SK-N-SH treated with all-trans-retinoic acid at 6 μM for 48 hours (cell line): ENCODE measurements at regions not wholly inside any gene's neighbourhood (a gene's known extent, or its start where the extent isn't known, plus 50 kb on each side); places are given as distances from the start of the nearest gene placed in this dataset.

Experiments used
- ATAC-seq: fragments of 200-7000 bp; cut with Tn5 transposase; 3 replicates; pipeline ENCODE4 v1.9.1; 2020; ENCODE audit warnings: mild to moderate bottlenecking, moderate library complexity
- ARNTL ChIP-seq: fragments of 450-650 bp; formaldehyde crosslinking; IDR thresholded peaks from 2 replicates; pipeline ENCODE4 v1.5.0; 2020; ENCODE audit warnings: low read depth, mild to moderate bottlenecking, moderate library complexity, borderline replicate concordance
- BACH2 ChIP-seq: fragments of 250-450 bp; sonication (Bioruptor Pico); IDR thresholded peaks from 2 replicates; pipeline ENCODE4 v1.9.0; 2021; ENCODE audit warnings: mild to moderate bottlenecking, borderline replicate concordance
- CREB5 ChIP-seq: fragments of 250-450 bp; sonication (Bioruptor Pico); IDR thresholded peaks from 2 replicates; pipeline ENCODE4 v1.5.1; 2020; ENCODE audit warnings: low read depth, mild to moderate bottlenecking, moderate library complexity
- CSDC2 ChIP-seq: fragments of 250-450 bp; sonication (Bioruptor Pico); IDR thresholded peaks from 2 replicates; pipeline ENCODE4 v1.5.0; 2020; ENCODE audit warnings: mild to moderate bottlenecking, moderate library complexity
- CSRNP3 ChIP-seq: fragments of 250-450 bp; sonication (Bioruptor Pico); IDR thresholded peaks from 2 replicates; pipeline ENCODE4 v1.5.1; 2021; ENCODE audit warnings: mild to moderate bottlenecking, moderate library complexity
- GLIS3 ChIP-seq: fragments of 250-450 bp; sonication (Bioruptor Pico); IDR thresholded peaks from 2 replicates; pipeline ENCODE4 v1.5.0; 2020; ENCODE audit warnings: mild to moderate bottlenecking, moderate library complexity
- ISL1 ChIP-seq: fragments of 250-450 bp; sonication (Bioruptor Pico); IDR thresholded peaks from 2 replicates; pipeline ENCODE4 v2.1.2; 2022; ENCODE audit warnings: mild to moderate bottlenecking, moderate library complexity
- PPARA ChIP-seq: fragments of 250-450 bp; sonication (Bioruptor Pico); IDR thresholded peaks from 2 replicates; pipeline ENCODE4 v1.5.0; 2020; ENCODE audit warnings: mild to moderate bottlenecking, borderline replicate concordance
- RARB ChIP-seq: fragments of 250-450 bp; sonication (Bioruptor Pico); IDR thresholded peaks from 2 replicates; pipeline ENCODE4 v1.8.0; 2021; ENCODE audit warnings: mild to moderate bottlenecking, moderate library complexity
- SNAI2 ChIP-seq: fragments of 250-450 bp; sonication (Bioruptor Pico); IDR thresholded peaks from 2 replicates; pipeline ENCODE4 v1.5.0; 2020; ENCODE audit warnings: mild to moderate bottlenecking, moderate library complexity
- TCF4 ChIP-seq: fragments of 250-450 bp; sonication (Bioruptor Pico); IDR thresholded peaks from 2 replicates; pipeline ENCODE4 v1.8.0; 2021; ENCODE audit warnings: mild to moderate bottlenecking, moderate library complexity, borderline replicate concordance
- TOX ChIP-seq: fragments of 250-450 bp; sonication (Bioruptor Pico); IDR thresholded peaks from 2 replicates; pipeline ENCODE4 v1.8.0; 2021; ENCODE audit warnings: mild to moderate bottlenecking, moderate library complexity, borderline replicate concordance
- TSHZ2 ChIP-seq: fragments of 250-450 bp; sonication (Bioruptor Pico); IDR thresholded peaks from 2 replicates; pipeline ENCODE4 v1.5.0; 2020; ENCODE audit warnings: mild to moderate bottlenecking, moderate library complexity
- ZFP3 ChIP-seq: fragments of 250-450 bp; sonication (Bioruptor Pico); IDR thresholded peaks from 2 replicates; pipeline ENCODE4 v1.5.0; 2020; ENCODE audit warnings: mild to moderate bottlenecking, moderate library complexity
- ZFP30 ChIP-seq: fragments of 450-650 bp; formaldehyde crosslinking; IDR thresholded peaks from 2 replicates; pipeline ENCODE4 v1.5.0; 2022; ENCODE audit warnings: mild to moderate bottlenecking, moderate library complexity
- ZNF565 ChIP-seq: fragments of 450-650 bp; formaldehyde crosslinking; conservative IDR thresholded peaks from 2 replicates; pipeline ENCODE4 v1.5.0; 2020; ENCODE audit warnings: low read depth, mild to moderate bottlenecking, moderate library complexity
- ZNF70 ChIP-seq: fragments of 450-650 bp; formaldehyde crosslinking; IDR thresholded peaks from 2 replicates; pipeline ENCODE4 v1.5.0; 2020; ENCODE audit warnings: mild to moderate bottlenecking, moderate library complexity
- ZNF8 ChIP-seq: fragments of 450-650 bp; formaldehyde crosslinking; IDR thresholded peaks from 2 replicates; pipeline ENCODE4 v1.5.0; 2020; ENCODE audit warnings: mild to moderate bottlenecking, moderate library complexity
- TF ChIP-seq, protein P1 (sequence below): fragments of 250-450 bp; sonication (Bioruptor Pico); IDR thresholded peaks from 2 replicates; pipeline ENCODE4 v1.8.0; 2020; ENCODE audit warnings: mild to moderate bottlenecking, moderate library complexity, borderline replicate concordance
- TF ChIP-seq, protein P2 (sequence below): fragments of 250-450 bp; sonication (Bioruptor Pico); IDR thresholded peaks from 2 replicates; pipeline ENCODE4 v1.8.0; 2021; ENCODE audit warnings: low read depth, mild to moderate bottlenecking, moderate library complexity, borderline replicate concordance

- TF ChIP-seq TSHZ2 (CRISPR knock-in tag) (no peak), ARNTL (CRISPR knock-in tag) (no peak), ZNF8 (CRISPR knock-in tag) (no peak)
Observed at GRCh38 chr18:22490429-22490846, 72.7 kb upstream of the CTAGE1 start (continued).

- no peak for ATAC-seq
- TF ChIP-seq ZFP3 (CRISPR knock-in tag) (no peak), TCF4 (CRISPR knock-in tag) (no peak), ZNF565 (CRISPR knock-in tag) (no peak), GLIS3 (CRISPR knock-in tag) (no peak), ISL1 (CRISPR knock-in tag) (no peak), PPARA (no peak), TOX (CRISPR knock-in tag) (no peak), SNAI2 (CRISPR knock-in tag) (no peak), BACH2 (no peak), CSDC2 (no peak), TSHZ2 (CRISPR knock-in tag) (no peak), CSRNP3 (CRISPR knock-in tag) (no peak), ZNF8 (CRISPR knock-in tag) (no peak), ZNF70 (no peak), ARNTL (CRISPR knock-in tag) (no peak), ZFP30 (no peak), CREB5 (no peak)
- TF ChIP-seq, protein P1, sequence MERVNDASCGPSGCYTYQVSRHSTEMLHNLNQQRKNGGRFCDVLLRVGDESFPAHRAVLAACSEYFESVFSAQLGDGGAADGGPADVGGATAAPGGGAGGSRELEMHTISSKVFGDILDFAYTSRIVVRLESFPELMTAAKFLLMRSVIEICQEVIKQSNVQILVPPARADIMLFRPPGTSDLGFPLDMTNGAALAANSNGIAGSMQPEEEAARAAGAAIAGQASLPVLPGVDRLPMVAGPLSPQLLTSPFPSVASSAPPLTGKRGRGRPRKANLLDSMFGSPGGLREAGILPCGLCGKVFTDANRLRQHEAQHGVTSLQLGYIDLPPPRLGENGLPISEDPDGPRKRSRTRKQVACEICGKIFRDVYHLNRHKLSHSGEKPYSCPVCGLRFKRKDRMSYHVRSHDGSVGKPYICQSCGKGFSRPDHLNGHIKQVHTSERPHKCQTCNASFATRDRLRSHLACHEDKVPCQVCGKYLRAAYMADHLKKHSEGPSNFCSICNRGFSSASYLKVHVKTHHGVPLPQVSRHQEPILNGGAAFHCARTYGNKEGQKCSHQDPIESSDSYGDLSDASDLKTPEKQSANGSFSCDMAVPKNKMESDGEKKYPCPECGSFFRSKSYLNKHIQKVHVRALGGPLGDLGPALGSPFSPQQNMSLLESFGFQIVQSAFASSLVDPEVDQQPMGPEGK (CRISPR knock-in tag), result no peak
- TF ChIP-seq, protein P2, sequence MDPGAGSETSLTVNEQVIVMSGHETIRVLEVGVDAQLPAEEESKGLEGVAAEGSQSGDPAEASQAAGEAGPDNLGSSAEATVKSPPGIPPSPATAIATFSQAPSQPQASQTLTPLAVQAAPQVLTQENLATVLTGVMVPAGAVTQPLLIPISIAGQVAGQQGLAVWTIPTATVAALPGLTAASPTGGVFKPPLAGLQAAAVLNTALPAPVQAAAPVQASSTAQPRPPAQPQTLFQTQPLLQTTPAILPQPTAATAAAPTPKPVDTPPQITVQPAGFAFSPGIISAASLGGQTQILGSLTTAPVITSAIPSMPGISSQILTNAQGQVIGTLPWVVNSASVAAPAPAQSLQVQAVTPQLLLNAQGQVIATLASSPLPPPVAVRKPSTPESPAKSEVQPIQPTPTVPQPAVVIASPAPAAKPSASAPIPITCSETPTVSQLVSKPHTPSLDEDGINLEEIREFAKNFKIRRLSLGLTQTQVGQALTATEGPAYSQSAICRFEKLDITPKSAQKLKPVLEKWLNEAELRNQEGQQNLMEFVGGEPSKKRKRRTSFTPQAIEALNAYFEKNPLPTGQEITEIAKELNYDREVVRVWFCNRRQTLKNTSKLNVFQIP (CRISPR knock-in tag), result no peak
- TF ChIP-seq, all 23 proteins: peak for 0
Observed at GRCh38 chr18:22493255-22493654, 75.5 kb upstream of the CTAGE1 start.

DNA sequence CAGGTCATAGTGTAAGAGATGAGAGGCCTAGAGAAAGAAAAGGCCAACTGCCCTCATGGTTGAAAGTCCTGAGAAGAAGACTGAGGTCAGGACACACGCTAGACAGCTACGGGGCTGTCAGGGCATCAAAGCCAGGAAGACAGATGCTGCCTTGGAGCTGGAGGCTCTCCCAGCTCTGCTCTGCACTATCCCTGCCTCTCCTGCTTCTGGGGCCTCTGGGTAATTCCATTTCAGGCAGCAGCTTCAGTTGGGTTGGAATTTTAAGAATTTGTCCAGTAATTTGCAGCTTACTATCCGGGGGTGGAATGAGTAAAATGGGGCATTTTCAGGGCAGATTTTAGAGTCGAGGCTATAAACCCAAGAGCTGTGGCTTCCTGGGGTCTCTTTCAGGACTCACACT lies 76.2 kb upstream of the CTAGE1 start:
- ATAC-seq, result no peak
- TF ChIP-seq, protein P1 (CRISPR knock-in tag), result no peak
- TF ChIP-seq ISL1 (CRISPR knock-in tag), result no peak
- no peak for TF ChIP-seq TCF4 (CRISPR knock-in tag)
- no peak for TF ChIP-seq GLIS3 (CRISPR knock-in tag)
- no peak for TF ChIP-seq TSHZ2 (CRISPR knock-in tag)
- no peak for TF ChIP-seq RARB (CRISPR knock-in tag)
